ENCODE measurements at regions not wholly inside any gene's neighbourhood (a gene's known extent, or its start where the extent isn't known, plus 50 kb on each side); places are given as distances from the start of the nearest gene placed in this dataset.

GRCh38 chr15:94848054-94848453, 616.7 kb downstream of the MCTP2 start:
- H3K9ac ChIP-seq (ENCODE audit: insufficient read length, low read depth): no peak overlapping the region
- no peak for DNase-seq (ENCODE audit: low read depth, low spot score)
- no peak for TF ChIP-seq SUZ12 (IDR thresholded peaks at IDR 0.05; ENCODE audit: extremely low read depth, insufficient read depth, insufficient read length)
- no peak for TF ChIP-seq YY1 (IDR thresholded peaks at IDR 0.05; ENCODE audit: insufficient read depth, insufficient read length)
- TF ChIP-seq ZNF274 (IDR thresholded peaks at IDR 0.05; ENCODE audit: low read depth, low read length): no peak

GRCh38 chr15:94855018-94855408, 623.7 kb downstream of the MCTP2 start:
- Histone ChIP-seq H3K4me3 (ENCODE audit: insufficient read length, low read depth) (no peak overlapping the region), H3K27me3 (ENCODE audit: insufficient read depth, insufficient read length) (no peaks in the 10 kb centered on the region)
- TF ChIP-seq SUZ12 (IDR thresholded peaks at IDR 0.05; ENCODE audit: extremely low read depth, insufficient read depth, insufficient read length) (no peak), YY1 (IDR thresholded peaks at IDR 0.05; ENCODE audit: insufficient read depth, insufficient read length) (no peak), ZNF274 (IDR thresholded peaks at IDR 0.05; ENCODE audit: low read depth, low read length) (no peak)

More at GRCh38 chr15:94848054-94848453, 616.7 kb downstream of the MCTP2 start:
- Histone ChIP-seq H3K27me3 (ENCODE audit: insufficient read depth, insufficient read length) (peaks cover 10% of the 10 kb centered on the region), H3K36me3 (ENCODE audit: insufficient read depth, insufficient read length, low read length) (no peaks in the 10 kb centered on the region), H3K4me3 (ENCODE audit: insufficient read length, low read depth) (no peak overlapping the region), H3K9me3 (ENCODE audit: insufficient read depth, low read length) (no peaks in the 10 kb centered on the region), H3K4me1 (ENCODE audit: insufficient read depth, insufficient read length) (no peaks in the 10 kb centered on the region)

GRCh38 chr15:94855409-94856266, 624.3 kb downstream of the MCTP2 start:
- H3K27me3 ChIP-seq (ENCODE audit: insufficient read depth, insufficient read length): no peaks in the 10 kb centered on the region
- TF ChIP-seq YY1 (IDR thresholded peaks at IDR 0.05; ENCODE audit: insufficient read depth, insufficient read length) (no peak), ZNF274 (IDR thresholded peaks at IDR 0.05; ENCODE audit: low read depth, low read length) (no peak), SUZ12 (IDR thresholded peaks at IDR 0.05; ENCODE audit: extremely low read depth, insufficient read depth, insufficient read length) (no peak)
- H3K9me3 ChIP-seq (ENCODE audit: insufficient read depth, low read length): no peaks in the 10 kb centered on the region
- no peaks in the 10 kb centered on the region for H3K36me3 ChIP-seq (ENCODE audit: insufficient read depth, insufficient read length, low read length)
- DNase-seq (ENCODE audit: low read depth, low spot score): no peak
- H3K4me1 ChIP-seq (ENCODE audit: insufficient read depth, insufficient read length): peaks cover 4% of the 10 kb centered on the region
- H3K4me3 ChIP-seq (ENCODE audit: insufficient read length, low read depth): no peak overlapping the region
- no peak overlapping the region for H3K9ac ChIP-seq (ENCODE audit: insufficient read length, low read depth)

More at GRCh38 chr15:94855018-94855408, 623.7 kb downstream of the MCTP2 start:
- Histone ChIP-seq H3K9me3 (ENCODE audit: insufficient read depth, low read length) (no peaks in the 10 kb centered on the region), H3K4me1 (ENCODE audit: insufficient read depth, insufficient read length) (peaks cover 4% of the 10 kb centered on the region), H3K36me3 (ENCODE audit: insufficient read depth, insufficient read length, low read length) (no peaks in the 10 kb centered on the region), H3K9ac (ENCODE audit: insufficient read length, low read depth) (no peak overlapping the region)
- DNase-seq (ENCODE audit: low read depth, low spot score): no peak

- TF ChIP-seq YY1 (IDR thresholded peaks at IDR 0.05; ENCODE audit: insufficient read depth, insufficient read length) (no peak), SUZ12 (IDR thresholded peaks at IDR 0.05; ENCODE audit: extremely low read depth, insufficient read depth, insufficient read length) (no peak), ZNF274 (IDR thresholded peaks at IDR 0.05; ENCODE audit: low read depth, low read length) (no peak)
- H3K36me3 ChIP-seq (ENCODE audit: insufficient read depth, insufficient read length, low read length): no peaks in the 10 kb centered on the region
- H3K27me3 ChIP-seq (ENCODE audit: insufficient read depth, insufficient read length): no peaks in the 10 kb centered on the region
- no peak for DNase-seq (ENCODE audit: low read depth, low spot score)
- no peak overlapping the region for H3K9ac ChIP-seq (ENCODE audit: insufficient read length, low read depth)
- H3K9me3 ChIP-seq (ENCODE audit: insufficient read depth, low read length): no peaks in the 10 kb centered on the region
- no peak overlapping the region for H3K4me3 ChIP-seq (ENCODE audit: insufficient read length, low read depth)
- peaks cover 4% of the 10 kb centered on the region for H3K4me1 ChIP-seq (ENCODE audit: insufficient read depth, insufficient read length)
These were observed 625.0 kb downstream of the MCTP2 start for GRCh38 chr15:94856267-94856854.

GRCh38 chr15:94857466-94857865, 626.1 kb downstream of the MCTP2 start:
- TF ChIP-seq ZNF274 (IDR thresholded peaks at IDR 0.05; ENCODE audit: low read depth, low read length): no peak
- TF ChIP-seq YY1 (IDR thresholded peaks at IDR 0.05; ENCODE audit: insufficient read depth, insufficient read length): no peak
- no peak for TF ChIP-seq SUZ12 (IDR thresholded peaks at IDR 0.05; ENCODE audit: extremely low read depth, insufficient read depth, insufficient read length)
- Histone ChIP-seq H3K4me3 (ENCODE audit: insufficient read length, low read depth) (no peak overlapping the region), H3K9me3 (ENCODE audit: insufficient read depth, low read length) (no peaks in the 10 kb centered on the region), H3K36me3 (ENCODE audit: insufficient read depth, insufficient read length, low read length) (no peaks in the 10 kb centered on the region), H3K9ac (ENCODE audit: insufficient read length, low read depth) (no peak overlapping the region), H3K27me3 (ENCODE audit: insufficient read depth, insufficient read length) (no peaks in the 10 kb centered on the region), H3K4me1 (ENCODE audit: insufficient read depth, insufficient read length) (peaks cover 4% of the 10 kb centered on the region)
- no peak for DNase-seq (ENCODE audit: low read depth, low spot score)

- DNase-seq (ENCODE audit: low read depth, low spot score): no peak
- Histone ChIP-seq H3K9ac (ENCODE audit: insufficient read length, low read depth) (no peak overlapping the region), H3K36me3 (ENCODE audit: insufficient read depth, insufficient read length, low read length) (no peaks in the 10 kb centered on the region), H3K9me3 (ENCODE audit: insufficient read depth, low read length) (no peaks in the 10 kb centered on the region), H3K4me3 (ENCODE audit: insufficient read length, low read depth) (no peak overlapping the region), H3K27me3 (ENCODE audit: insufficient read depth, insufficient read length) (no peaks in the 10 kb centered on the region), H3K4me1 (ENCODE audit: insufficient read depth, insufficient read length) (peaks cover 4% of the 10 kb centered on the region)
- TF ChIP-seq ZNF274 (IDR thresholded peaks at IDR 0.05; ENCODE audit: low read depth, low read length) (no peak), YY1 (IDR thresholded peaks at IDR 0.05; ENCODE audit: insufficient read depth, insufficient read length) (no peak), SUZ12 (IDR thresholded peaks at IDR 0.05; ENCODE audit: extremely low read depth, insufficient read depth, insufficient read length) (no peak)
These were observed 626.6 kb downstream of the MCTP2 start for GRCh38 chr15:94858011-94858410.

GRCh38 chr15:94858449-94858848, 627.1 kb downstream of the MCTP2 start:
- Histone ChIP-seq H3K9ac (ENCODE audit: insufficient read length, low read depth) (no peak overlapping the region), H3K9me3 (ENCODE audit: insufficient read depth, low read length) (no peaks in the 10 kb centered on the region), H3K27me3 (ENCODE audit: insufficient read depth, insufficient read length) (no peaks in the 10 kb centered on the region), H3K4me1 (ENCODE audit: insufficient read depth, insufficient read length) (peaks cover 4% of the 10 kb centered on the region), H3K4me3 (ENCODE audit: insufficient read length, low read depth) (no peak overlapping the region), H3K36me3 (ENCODE audit: insufficient read depth, insufficient read length, low read length) (no peaks in the 10 kb centered on the region)
- TF ChIP-seq ZNF274 (IDR thresholded peaks at IDR 0.05; ENCODE audit: low read depth, low read length) (no peak), SUZ12 (IDR thresholded peaks at IDR 0.05; ENCODE audit: extremely low read depth, insufficient read depth, insufficient read length) (no peak), YY1 (IDR thresholded peaks at IDR 0.05; ENCODE audit: insufficient read depth, insufficient read length) (no peak)
- no peak for DNase-seq (ENCODE audit: low read depth, low spot score)
